HG03139 (cell line): ENCODE measurements at regions not wholly inside any gene's neighbourhood (a gene's known extent, or its start where the extent isn't known, plus 50 kb on each side); places are given as distances from the start of the nearest gene placed in this dataset.
A peak's percentile ranks its signal among the peaks of the same experiment; 100 is the strongest.

Source experiments
- ATAC-seq: cut with Tn5 transposase; IDR thresholded peaks from one replicate; pipeline ENCODE4 v1.9.1; 2021; ENCODE audit not compliant: unreplicated experiment

GRCh38 chr1:221335161-221336101 lies 406.5 kb downstream of the DUSP10 start:
- ATAC-seq: no peak

GRCh38 chr1:221336126-221336525 lies 405.8 kb downstream of the DUSP10 start:
- no peak for ATAC-seq

- no peak for ATAC-seq
Observed at GRCh38 chr1:221337106-221337505, 404.8 kb downstream of the DUSP10 start.

- ATAC-seq: no peak
Observed at GRCh38 chr1:221343136-221343535, 398.8 kb downstream of the DUSP10 start.

- no peak for ATAC-seq
Observed at GRCh38 chr1:221343607-221344006, 398.3 kb downstream of the DUSP10 start.

- ATAC-seq: no peak
Observed at GRCh38 chr1:221344693-221345092, 397.2 kb downstream of the DUSP10 start.

- no peak for ATAC-seq
Observed at GRCh38 chr1:221347706-221348105, 394.2 kb downstream of the DUSP10 start.

- no peak for ATAC-seq
Observed at GRCh38 chr1:221350091-221350490, 391.8 kb downstream of the DUSP10 start.

- no peak for ATAC-seq
Observed at GRCh38 chr1:221356693-221357092, 385.2 kb downstream of the DUSP10 start.

- ATAC-seq: peak; percentile 62
Observed at GRCh38 chr1:221363039-221363438, 378.9 kb downstream of the DUSP10 start.

- ATAC-seq: no peak
Observed at GRCh38 chr1:221366495-221367110, 375.3 kb downstream of the DUSP10 start.

GRCh38 chr1:221371705-221372104 lies 370.2 kb downstream of the DUSP10 start:
- no peak for ATAC-seq

- ATAC-seq: no peak
Observed at GRCh38 chr1:221373795-221374194, 368.1 kb downstream of the DUSP10 start.

- no peak for ATAC-seq
Observed at GRCh38 chr1:221376286-221376685, 365.6 kb downstream of the DUSP10 start.

GRCh38 chr1:221381910-221382623 lies 359.8 kb downstream of the DUSP10 start:
- ATAC-seq: no peak

GRCh38 chr1:221392453-221392852 lies 349.4 kb downstream of the DUSP10 start:
- ATAC-seq: no peak

- ATAC-seq: no peak
Observed at GRCh38 chr1:221394011-221394544, 347.8 kb downstream of the DUSP10 start.

- no peak for ATAC-seq
Observed at GRCh38 chr1:221396526-221396925, 345.4 kb downstream of the DUSP10 start.

- ATAC-seq: no peak
Observed at GRCh38 chr1:221397141-221397540, 344.7 kb downstream of the DUSP10 start.

GRCh38 chr1:221397606-221398005 lies 344.3 kb downstream of the DUSP10 start:
- no peak for ATAC-seq

- ATAC-seq: no peak
Observed at GRCh38 chr1:221405146-221405545, 336.7 kb downstream of the DUSP10 start.
